CD1c-positive myeloid dendritic cell (primary cell): ENCODE measurements at regions not wholly inside any gene's neighbourhood (a gene's known extent, or its start where the extent isn't known, plus 50 kb on each side); places are given as distances from the start of the nearest gene placed in this dataset.
"Not testable (repeated sequence)": the region's sequence is repeated elsewhere in the genome, so short reads cannot be mapped to it uniquely, and the experiment has no call there.

Experiments
- DNase-seq: peaks from one replicate; pipeline ENCODE4 v3.0.0-alpha.2; 2016; ENCODE audit errors: extremely low spot score

DNA sequence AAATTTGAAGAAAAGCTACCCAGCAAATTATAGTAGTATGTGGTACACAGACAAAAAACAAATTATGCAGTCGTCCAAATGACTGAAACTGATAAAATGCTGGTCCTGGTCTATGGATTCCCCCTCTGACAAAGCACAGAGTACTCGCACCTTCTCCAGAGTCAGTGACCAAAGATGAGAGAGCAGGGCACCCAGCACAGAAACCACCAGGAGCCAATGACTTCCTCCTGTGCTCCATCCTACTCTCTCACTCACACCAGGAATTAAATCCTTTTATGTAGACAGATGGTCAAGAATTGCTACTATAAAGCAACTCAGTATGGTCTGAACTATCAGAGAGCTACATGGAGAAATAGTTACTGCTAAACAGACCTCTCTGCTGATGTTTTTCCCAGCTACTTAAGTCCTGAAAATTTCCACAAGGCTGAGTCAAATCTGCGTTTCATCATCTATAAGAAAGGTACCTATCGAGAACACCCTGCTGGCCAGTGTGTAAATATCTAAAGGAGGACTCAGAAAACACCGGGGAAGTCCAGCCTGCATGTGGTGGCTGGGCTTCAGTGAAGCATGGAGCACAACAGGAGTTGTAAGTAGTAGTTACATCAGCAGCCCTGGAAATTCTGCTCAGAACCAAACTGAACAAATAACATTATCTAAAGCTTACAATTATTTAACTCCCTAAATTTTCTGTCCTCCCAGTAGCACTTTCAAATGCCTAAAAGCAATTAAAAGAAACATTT lies 84.5 kb upstream of the FBXO28 start:
- not testable (repeated sequence) for DNase-seq

- not testable (repeated sequence) for DNase-seq
Observed at GRCh38 chr1:224028802-224029201, 85.1 kb upstream of the FBXO28 start.

GRCh38 chr1:224023122-224023521 lies 90.8 kb upstream of the FBXO28 start:
- DNase-seq, result not testable (repeated sequence)

- not testable (repeated sequence) for DNase-seq
Observed at GRCh38 chr1:224022249-224022970, 91.5 kb upstream of the FBXO28 start.

DNA sequence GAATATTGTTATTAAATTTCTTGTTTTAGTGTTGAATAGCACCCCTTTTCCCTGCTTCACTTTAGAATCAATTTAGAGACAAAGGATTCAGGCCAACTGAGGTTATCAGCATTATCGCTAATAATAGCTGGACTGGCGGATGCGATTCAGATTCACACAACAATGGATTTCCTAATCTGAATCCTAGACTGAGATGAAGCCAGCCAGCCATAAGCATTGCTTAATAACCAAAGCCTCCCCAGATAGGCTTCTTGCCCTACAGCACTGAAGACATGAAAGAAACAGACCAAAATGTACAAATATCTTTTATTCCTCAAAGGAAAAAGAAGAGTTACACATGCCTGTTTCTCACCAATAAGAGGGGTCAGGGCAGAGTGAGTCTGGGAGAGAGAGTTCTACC lies 94.0 kb upstream of the FBXO28 start:
- not testable (repeated sequence) for DNase-seq

DNA sequence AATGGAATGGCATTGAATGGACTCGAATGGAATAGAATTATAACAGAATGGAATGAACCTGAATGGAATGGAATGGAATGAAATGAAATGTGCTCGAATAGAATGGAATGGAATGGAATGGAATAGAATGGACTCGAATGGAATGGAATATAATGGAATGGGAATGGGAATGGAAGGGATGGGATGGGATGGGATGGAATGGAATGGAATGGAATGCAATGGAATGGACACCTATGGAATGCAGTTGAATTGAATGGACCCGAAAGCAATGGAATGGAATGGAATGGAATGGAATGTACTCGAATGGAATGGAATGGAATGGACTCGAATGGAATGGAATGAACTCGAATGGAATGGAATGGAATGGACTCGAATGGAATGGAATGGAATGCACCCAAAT lies 98.1 kb upstream of the FBXO28 start:
- not testable (repeated sequence) for DNase-seq

GRCh38 chr1:224014330-224014649 lies 99.6 kb upstream of the FBXO28 start:
- no peak for DNase-seq

DNA sequence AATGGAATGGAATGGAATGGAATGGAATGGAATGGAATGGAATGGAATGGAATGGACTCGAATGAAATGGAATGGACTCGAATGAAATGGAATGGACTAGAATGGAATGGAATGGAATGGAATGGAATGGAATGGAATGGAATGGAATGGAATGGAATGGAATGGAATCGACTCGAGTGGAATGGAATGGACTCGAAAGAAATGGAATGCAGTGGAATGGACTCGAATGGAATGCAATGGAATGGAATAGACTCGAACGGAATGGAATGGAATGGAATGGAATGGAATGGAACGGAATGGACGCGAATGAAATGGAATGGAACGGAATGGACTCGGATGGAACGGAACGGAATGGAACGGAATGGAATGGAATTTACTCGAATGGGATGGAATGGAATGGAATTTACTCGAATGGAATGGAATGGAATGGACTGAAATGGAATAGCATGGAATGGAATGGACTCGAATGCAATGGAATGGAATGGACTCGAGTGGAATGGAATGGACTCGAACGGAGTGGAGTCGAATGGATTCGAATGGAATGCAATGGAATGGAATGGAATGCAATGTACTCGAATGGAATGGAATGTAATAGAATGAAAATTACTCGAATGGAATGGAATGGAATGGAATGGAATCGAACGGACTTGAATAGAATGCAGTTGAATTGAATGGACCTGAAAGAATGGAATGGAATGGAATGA lies 100.1 kb upstream of the FBXO28 start:
- DNase-seq, result not testable (repeated sequence)

GRCh38 chr1:224012807-224013434 lies 101.0 kb upstream of the FBXO28 start:
- not testable (repeated sequence) for DNase-seq

- not testable (repeated sequence) for DNase-seq
Observed at GRCh38 chr1:224012162-224012561, 101.7 kb upstream of the FBXO28 start.

DNA sequence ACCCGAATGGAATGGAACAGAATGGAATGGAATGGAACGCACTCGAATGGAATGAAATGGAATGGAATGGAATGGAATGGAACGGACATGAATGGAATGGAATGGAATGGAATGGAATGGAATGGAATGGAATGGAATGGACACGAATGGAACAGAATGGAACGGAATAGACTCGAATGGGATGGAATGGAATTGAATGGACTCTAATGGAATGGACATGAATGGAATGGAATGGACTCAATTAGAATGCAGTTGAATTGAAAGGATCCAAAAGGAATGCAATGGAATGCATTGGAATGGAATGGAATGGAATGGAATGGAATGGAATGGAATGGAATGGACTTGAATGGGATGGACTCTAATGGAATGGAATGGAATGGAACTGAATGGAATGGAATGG lies 102.2 kb upstream of the FBXO28 start:
- not testable (repeated sequence) for DNase-seq

DNA sequence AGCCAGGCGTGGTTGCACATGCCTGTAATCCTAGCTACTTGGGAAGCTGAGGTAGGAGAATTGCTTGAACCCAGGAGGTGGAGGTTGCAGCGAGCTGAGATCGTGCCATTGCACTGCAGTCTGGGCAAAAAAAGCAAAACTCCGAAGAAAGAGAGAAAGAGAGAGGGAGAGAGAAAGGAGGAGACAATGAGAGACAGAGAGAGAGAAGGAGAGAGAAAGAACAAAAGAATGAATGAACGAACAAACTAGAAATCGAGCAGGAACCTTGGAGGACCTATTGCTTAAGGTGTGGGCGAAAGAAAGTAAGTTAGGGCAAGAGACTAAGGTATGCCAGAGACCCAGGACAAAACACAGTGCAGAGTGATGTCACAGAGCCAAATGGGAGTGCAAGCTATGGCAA lies 102.8 kb upstream of the FBXO28 start:
- DNase-seq, result not testable (repeated sequence)

DNA sequence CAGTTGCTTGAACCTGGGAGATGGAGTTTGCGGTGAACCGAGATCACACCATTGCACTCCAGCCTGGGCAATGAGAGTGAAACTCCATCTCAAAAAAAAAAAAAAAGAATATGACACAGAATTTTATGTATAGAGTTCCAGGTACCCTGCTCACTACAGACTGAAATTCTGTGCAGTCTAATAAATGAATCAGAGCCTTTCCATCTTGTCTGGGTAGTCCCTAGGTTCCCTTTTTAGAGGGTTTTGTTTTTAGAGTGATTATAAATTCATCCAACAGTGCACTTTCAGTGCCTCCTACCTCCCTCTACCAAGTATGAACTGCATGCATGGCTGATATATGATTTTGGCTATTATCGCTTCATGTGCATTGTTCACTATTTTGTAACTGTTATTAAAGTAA lies 107.9 kb upstream of the FBXO28 start:
- not testable (repeated sequence) for DNase-seq

GRCh38 chr1:224004552-224005315 lies 109.2 kb upstream of the FBXO28 start:
- peak; percentile 41 for DNase-seq

DNA sequence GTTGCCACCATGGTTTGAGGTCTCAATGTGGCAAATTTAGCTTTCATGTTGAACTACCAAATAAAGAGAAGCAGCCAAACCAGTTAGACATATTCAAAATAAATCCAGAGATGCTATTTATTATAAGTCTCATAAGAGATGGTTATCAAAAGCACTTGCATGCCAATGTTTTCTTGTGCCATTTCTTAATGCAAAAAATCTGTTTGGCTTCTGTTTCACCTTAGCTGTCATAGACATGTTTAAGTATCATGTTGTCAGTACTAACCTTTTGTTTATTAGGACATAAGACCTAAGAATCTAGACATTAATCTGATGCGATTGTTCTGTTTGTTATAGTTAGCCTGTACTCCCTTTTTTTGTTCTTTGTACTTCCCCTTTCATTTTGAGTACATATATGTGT lies 110.0 kb upstream of the FBXO28 start:
- DNase-seq, result not testable (repeated sequence)

DNA sequence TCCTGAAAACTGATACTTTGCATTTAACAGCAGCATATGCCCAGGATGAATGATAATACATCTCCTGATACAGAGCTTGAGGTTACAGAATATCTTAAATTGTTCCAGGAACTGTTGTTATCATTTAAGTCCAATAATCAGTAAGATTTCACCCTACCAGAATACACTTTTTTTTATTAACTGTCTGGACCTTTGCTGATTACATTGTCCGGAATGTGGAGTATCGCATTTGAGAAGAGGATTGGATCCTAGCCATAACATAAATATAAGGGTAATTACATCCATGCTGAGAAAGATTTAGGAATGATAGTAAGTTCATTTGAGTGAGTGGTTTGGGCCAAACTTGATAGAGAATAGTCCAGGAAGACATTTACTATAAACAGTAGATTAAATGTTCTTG lies 112.2 kb upstream of the FBXO28 start:
- not testable (repeated sequence) for DNase-seq

GRCh38 chr1:223999761-224000160 lies 114.2 kb upstream of the FBXO28 start:
- not testable (repeated sequence) for DNase-seq

DNA sequence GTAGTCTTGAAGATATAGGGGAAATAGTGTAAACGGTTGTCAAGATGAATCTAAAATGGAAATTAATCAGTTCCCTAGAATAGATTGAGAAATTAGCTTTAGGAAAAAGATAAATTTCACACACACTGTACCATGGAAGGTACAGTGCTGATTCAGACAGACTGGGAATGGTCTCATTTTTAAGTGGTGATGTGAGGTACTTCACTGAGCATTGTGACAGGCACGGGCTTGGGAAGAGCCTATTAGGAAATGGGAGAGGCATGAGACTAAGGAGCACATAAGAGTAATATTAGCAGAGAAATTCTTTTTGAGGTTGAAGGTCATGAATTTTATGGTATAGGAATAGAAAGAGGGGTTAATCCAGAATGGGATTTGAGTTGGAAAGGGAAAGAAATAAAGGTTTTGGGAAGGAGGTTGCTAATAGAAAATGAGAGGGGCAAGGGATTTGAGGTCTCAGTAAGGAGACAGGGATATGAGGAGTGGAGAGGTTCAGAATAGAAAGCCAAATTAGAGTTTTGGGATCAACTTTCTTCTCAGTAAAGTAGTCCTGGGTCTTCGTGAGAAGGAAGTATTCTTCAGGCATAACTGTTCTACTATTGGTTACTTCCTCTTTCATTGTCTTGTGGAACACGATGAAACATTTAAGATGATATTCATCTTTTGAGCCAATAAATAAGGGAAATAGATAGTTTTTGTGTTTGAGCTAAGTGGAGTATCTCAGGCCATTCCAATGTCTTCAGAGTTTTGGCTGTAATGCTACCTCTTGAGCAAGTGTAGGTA lies 115.0 kb upstream of the FBXO28 start:
- peak; percentile 63 for DNase-seq

DNA sequence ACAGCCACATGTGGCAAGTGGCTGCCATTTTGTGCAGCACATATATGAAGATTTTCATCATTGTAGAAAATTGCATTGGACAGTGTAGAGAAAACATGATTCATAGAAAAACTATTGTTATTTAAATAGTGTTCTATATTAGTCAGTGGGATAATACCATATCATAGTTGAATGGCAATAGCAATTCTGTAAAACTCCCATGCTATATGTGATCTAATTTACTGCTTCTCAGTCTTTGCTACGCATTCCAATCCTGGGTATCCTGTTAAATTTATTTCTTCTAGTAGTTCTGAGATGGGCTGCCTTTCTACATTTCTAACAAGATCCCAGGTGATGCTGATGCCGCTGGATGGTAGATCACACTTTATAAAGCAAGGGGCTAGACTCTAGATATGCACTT lies 117.5 kb upstream of the FBXO28 start:
- not testable (repeated sequence) for DNase-seq

- peak; percentile 100 for DNase-seq
Observed at GRCh38 chr1:223992456-223993246, 121.3 kb upstream of the FBXO28 start.
